ENCODE measurements at regions not wholly inside any gene's neighbourhood (a gene's known extent, or its start where the extent isn't known, plus 50 kb on each side); places are given as distances from the start of the nearest gene placed in this dataset.

GRCh38 chr17:34199454-34199853 is 55.6 kb upstream of the CCL2 start:
- no peak overlapping the region for H2AK5ac ChIP-seq (ENCODE audit: low read depth, low read length)
- H4K8ac ChIP-seq (ENCODE audit: low read depth in 2 of 2, low read length in 2 of 2) = no peak overlapping the region
- WGBS, 2 experiments (ENCODE audit: extremely low coverage in 2 of 2, insufficient read length in 1 of 2) = 64 to 100% methylated on average over 1 to 2 of the region's 7 CpGs
- H3K23ac ChIP-seq (ENCODE audit: low read depth, low read length) = no peak overlapping the region
- H3K4me3 ChIP-seq (ENCODE audit: insufficient read depth, low read depth, low read length) = no peak overlapping the region
- no TSS peak for BruUV-seq (replicated peaks)
- ChIA-PET POLR2A (ENCODE audit: unreplicated experiment) (no interaction called here), CTCF (interaction anchor here (0.6 to 4.7 kb wide), 3 partner anchors 106 to 162 kb away, joined by 3 to 82 read pairs (median 40); partner anchors contain the start of gene CCL1)
- H3K27ac ChIP-seq (ENCODE audit: insufficient read depth, low read length) = no peak overlapping the region
- no peaks in the 10 kb centered on the region for H3K36me3 ChIP-seq (ENCODE audit: control insufficient read depth, insufficient read depth, low read length)
- no peak for TF ChIP-seq SMC3 (IDR thresholded peaks at IDR 0.05; ENCODE audit: low read depth, low read length)
- TF ChIP-seq BHLHE40 (IDR thresholded peaks at IDR 0.05; ENCODE audit: low read depth, low read length) = no peak
- TF ChIP-seq MAFK (IDR thresholded peaks at IDR 0.05; ENCODE audit: low read depth, low read length) = no peak
- no peak for TF ChIP-seq RCOR1 (IDR thresholded peaks at IDR 0.05; ENCODE audit: insufficient replicate concordance, low read length)
- TF ChIP-seq RAD21 (IDR thresholded peaks at IDR 0.05; ENCODE audit: low read length) = no peak
- no peak for TF ChIP-seq FOS (IDR thresholded peaks at IDR 0.05; ENCODE audit: low read depth, low read length)
- no peak for TF ChIP-seq RFX5 (IDR thresholded peaks at IDR 0.05; ENCODE audit: low read depth, low read length)
- no peak for TF ChIP-seq MXI1 (IDR thresholded peaks at IDR 0.05; ENCODE audit: borderline replicate concordance, low read depth, low read length)
- no peak for TF ChIP-seq USF2 (IDR thresholded peaks at IDR 0.05; ENCODE audit: low read depth, low read length)
- TF ChIP-seq MAZ (IDR thresholded peaks at IDR 0.05; ENCODE audit: borderline replicate concordance, low read depth, low read length) = no peak
- TF ChIP-seq, protein P1, sequence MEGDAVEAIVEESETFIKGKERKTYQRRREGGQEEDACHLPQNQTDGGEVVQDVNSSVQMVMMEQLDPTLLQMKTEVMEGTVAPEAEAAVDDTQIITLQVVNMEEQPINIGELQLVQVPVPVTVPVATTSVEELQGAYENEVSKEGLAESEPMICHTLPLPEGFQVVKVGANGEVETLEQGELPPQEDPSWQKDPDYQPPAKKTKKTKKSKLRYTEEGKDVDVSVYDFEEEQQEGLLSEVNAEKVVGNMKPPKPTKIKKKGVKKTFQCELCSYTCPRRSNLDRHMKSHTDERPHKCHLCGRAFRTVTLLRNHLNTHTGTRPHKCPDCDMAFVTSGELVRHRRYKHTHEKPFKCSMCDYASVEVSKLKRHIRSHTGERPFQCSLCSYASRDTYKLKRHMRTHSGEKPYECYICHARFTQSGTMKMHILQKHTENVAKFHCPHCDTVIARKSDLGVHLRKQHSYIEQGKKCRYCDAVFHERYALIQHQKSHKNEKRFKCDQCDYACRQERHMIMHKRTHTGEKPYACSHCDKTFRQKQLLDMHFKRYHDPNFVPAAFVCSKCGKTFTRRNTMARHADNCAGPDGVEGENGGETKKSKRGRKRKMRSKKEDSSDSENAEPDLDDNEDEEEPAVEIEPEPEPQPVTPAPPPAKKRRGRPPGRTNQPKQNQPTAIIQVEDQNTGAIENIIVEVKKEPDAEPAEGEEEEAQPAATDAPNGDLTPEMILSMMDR (conservative IDR thresholded peaks at IDR 0.05; ENCODE audit: low read depth, low read length) = no peak
- TF ChIP-seq POLR2A (IDR thresholded peaks at IDR 0.05; ENCODE audit: low read depth, low read length) = no peak
- no peak for TF ChIP-seq CEBPB (IDR thresholded peaks at IDR 0.05; ENCODE audit: low read depth, low read length)
- TF ChIP-seq NFE2L2 (IDR thresholded peaks at IDR 0.05; ENCODE audit: low read depth, low read length) = no peak
- TF ChIP-seq, protein P2, sequence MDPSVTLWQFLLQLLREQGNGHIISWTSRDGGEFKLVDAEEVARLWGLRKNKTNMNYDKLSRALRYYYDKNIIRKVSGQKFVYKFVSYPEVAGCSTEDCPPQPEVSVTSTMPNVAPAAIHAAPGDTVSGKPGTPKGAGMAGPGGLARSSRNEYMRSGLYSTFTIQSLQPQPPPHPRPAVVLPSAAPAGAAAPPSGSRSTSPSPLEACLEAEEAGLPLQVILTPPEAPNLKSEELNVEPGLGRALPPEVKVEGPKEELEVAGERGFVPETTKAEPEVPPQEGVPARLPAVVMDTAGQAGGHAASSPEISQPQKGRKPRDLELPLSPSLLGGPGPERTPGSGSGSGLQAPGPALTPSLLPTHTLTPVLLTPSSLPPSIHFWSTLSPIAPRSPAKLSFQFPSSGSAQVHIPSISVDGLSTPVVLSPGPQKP (IDR thresholded peaks at IDR 0.05; ENCODE audit: borderline replicate concordance, low read depth, low read length) = no peak
- TF ChIP-seq CHD1 (IDR thresholded peaks at IDR 0.05; ENCODE audit: low read depth, low read length) = no peak
- H2BK15ac ChIP-seq (ENCODE audit: low read depth, low read length) = no peak overlapping the region
- H3K4me1 ChIP-seq (ENCODE audit: control insufficient read depth, insufficient read depth, low read length) = no peaks in the 10 kb centered on the region
- H2BK5ac ChIP-seq (ENCODE audit: low read depth, low read length, poor library complexity, severe bottlenecking) = no peak overlapping the region
- H3K9ac ChIP-seq (ENCODE audit: low read depth, low read length) = no peak overlapping the region
- no peak overlapping the region for H2BK120ac ChIP-seq (ENCODE audit: low read depth, low read length)
- no peaks in the 10 kb centered on the region for H3K27me3 ChIP-seq (ENCODE audit: control insufficient read depth, insufficient read depth, low read length)
- H3K18ac ChIP-seq (ENCODE audit: low read depth, low read length) = no peak overlapping the region
- H3K9me1 ChIP-seq (ENCODE audit: insufficient read depth, low read length) = no peaks in the 10 kb centered on the region
- H4K91ac ChIP-seq (ENCODE audit: insufficient read depth, low read depth, low read length) = no peak overlapping the region
- H3K79me1 ChIP-seq (ENCODE audit: low read depth in 1 of 2, low read length in 2 of 2) = no peaks in the 10 kb centered on the region
- no peak overlapping the region for H2BK20ac ChIP-seq (ENCODE audit: low read depth, low read length)
- H3K4ac ChIP-seq (ENCODE audit: low read depth, low read length) = no peak overlapping the region
- in situ Hi-C loops (cut with MboI; ENCODE audit: low sequenced_read_pairs) = loop anchor here (5.0 kb wide), 1 partner anchor 163 kb away; the partner anchor contains the start of gene CCL1
- H3K14ac ChIP-seq (replicated peaks; ENCODE audit: low read depth, low read length) = no peak overlapping the region
- H2AFZ ChIP-seq (replicated peaks; ENCODE audit: low read length, poor library complexity) = no peak overlapping the region
- no peak overlapping the region for H4K5ac ChIP-seq (ENCODE audit: low read depth, low read length)
- no peak overlapping the region for H3K4me2 ChIP-seq (ENCODE audit: low read depth, low read length)
- no peak for DNase-seq
- ATAC-seq (ENCODE audit: low read depth) = no peak
- intact Hi-C loops (cut with micrococcal nuclease) = loop anchor here (2.0 kb wide), 1 partner anchor 27 kb away; no protein-coding TSS in a partner anchor
- peaks cover 2% of the 10 kb centered on the region; the same call in 1 of the 2 replicates for H3K9me3 ChIP-seq (ENCODE audit: control insufficient read depth, insufficient read depth, low read length)
- no peaks in the 10 kb centered on the region for H4K20me1 ChIP-seq (ENCODE audit: insufficient read depth, low read length)
- H2AK9ac ChIP-seq (replicated peaks; ENCODE audit: low read depth, low read length, poor library complexity) = no peak overlapping the region
- dilution Hi-C loops (cut with HindIII; ENCODE audit: low sequenced_read_pairs, unreplicated experiment) = no loop called here
- H3K56ac ChIP-seq (ENCODE audit: extremely low read depth, insufficient read depth, low read length) = no peak overlapping the region

All from IMR-90 (cell line).